Erythroblast (primary cell): ENCODE measurements at regions not wholly inside any gene's neighbourhood (a gene's known extent, or its start where the extent isn't known, plus 50 kb on each side); places are given as distances from the start of the nearest gene placed in this dataset.

ENCODE experiments used
- GATA1 ChIP-seq: IDR thresholded peaks from 2 replicates; pipeline ENCODE4 v1.6.1; 2011; ENCODE audit warnings: low read depth, mild to moderate bottlenecking, control low read depth, low read length, moderate library complexity
- POLR2A ChIP-seq: IDR thresholded peaks from 2 replicates; pipeline ENCODE4 v1.6.1; 2011; ENCODE audit warnings: mild to moderate bottlenecking, low read length

DNA sequence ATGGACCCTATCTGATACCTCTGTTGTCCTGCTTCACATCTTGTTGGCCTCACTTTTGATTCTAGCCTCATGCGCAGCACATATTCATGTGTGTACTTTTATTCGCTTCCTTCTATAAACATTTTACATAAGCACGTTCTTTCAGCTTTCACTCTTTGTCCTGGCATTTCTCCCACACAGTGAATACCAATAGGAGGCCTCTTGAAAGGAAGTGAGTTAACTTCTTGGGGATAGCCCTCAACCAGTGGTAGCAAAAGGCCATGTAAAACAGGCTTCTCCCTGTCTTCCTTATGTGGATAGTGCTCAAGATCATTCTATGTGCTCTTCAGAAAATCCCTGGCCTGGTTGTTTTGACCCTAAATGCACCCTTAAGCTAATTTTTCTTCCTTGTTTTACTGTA, 633.9 kb upstream of the MBL2 start:
- TF ChIP-seq POLR2A, result no peak
- TF ChIP-seq GATA1, result no peak
